HEK293 (cell line): ENCODE measurements at regions not wholly inside any gene's neighbourhood (a gene's known extent, or its start where the extent isn't known, plus 50 kb on each side); places are given as distances from the start of the nearest gene placed in this dataset.

Experiments
- CTCF ChIA-PET: fragments of 350-600 bp; formaldehyde crosslinking; extraction: SDS; loops from one replicate; lab custom pipeline; 2021; ENCODE audit warnings: antibody characterized with exemption; lab: Yijun Ruan, JAX
- POLR2A ChIA-PET: fragments of 300-600 bp; formaldehyde crosslinking; extraction: SDS; loops from one replicate; lab custom pipeline; 2020; ENCODE audit warnings: antibody characterized with exemption, inconsistent platforms; lab: Yijun Ruan, JAX
- H3K27ac ChIP-seq: fragments of 200-500 bp; sonication (Bioruptor generic); 2 replicates; pipeline ENCODE4 v1.5.1; 2014; ENCODE audit warnings: low read depth, low read length, control low read depth, inconsistent platforms; ENCODE audit errors: extremely low read depth
- H3K36me3 ChIP-seq, 2 experiments: fragments of 200-500 bp in 1 of 2; sonication (Bioruptor generic) in 1 of 2; 1 replicate in 1 of 2; 2 replicates in 1 of 2; pipeline ENCODE4 v1.5.1; 2014 to 2017; ENCODE audit warnings: inconsistent platforms in 2 of 2, low read length in 2 of 2; ENCODE audit not compliant: control insufficient read depth in 2 of 2, insufficient read depth in 1 of 2
- H3K4me1 ChIP-seq: fragments of 200-500 bp; sonication (Bioruptor generic); 2 replicates; pipeline ENCODE4 v1.5.1; 2014; ENCODE audit warnings: mild to moderate bottlenecking, low read length, inconsistent platforms; ENCODE audit not compliant: control insufficient read depth, insufficient read depth
- H3K4me3 ChIP-seq: 2 replicates; pipeline ENCODE4 v1.5.1; 2011; ENCODE audit warnings: low read depth, mild to moderate bottlenecking, control low read depth, low read length, moderate library complexity
- H3K9me3 ChIP-seq: fragments of 200-500 bp; sonication (Bioruptor generic); 2 replicates; pipeline ENCODE4 v1.5.1; 2014; ENCODE audit warnings: low read depth, low read length, inconsistent platforms; ENCODE audit not compliant: control insufficient read depth, insufficient read depth
- ZFP69B ChIP-seq: fragments of 450-650 bp; formaldehyde crosslinking; IDR thresholded peaks from 2 replicates; pipeline ENCODE4 v1.5.1; 2016; ENCODE audit warnings: missing biosample characterization, missing genetic modification characterization
- ZNF112 ChIP-seq: fragments of 450-650 bp; formaldehyde crosslinking; IDR thresholded peaks from 2 replicates; pipeline ENCODE4 v1.5.0; 2017; ENCODE audit warnings: missing biosample characterization, missing genetic modification characterization
- ZNF133 ChIP-seq: fragments of 450-650 bp; formaldehyde crosslinking; IDR thresholded peaks from 2 replicates; pipeline ENCODE4 v1.5.1; 2016; ENCODE audit warnings: missing biosample characterization, missing genetic modification characterization
- ZNF16 ChIP-seq: fragments of 450-650 bp; formaldehyde crosslinking; IDR thresholded peaks from 2 replicates; pipeline ENCODE4 v1.5.1; 2016; ENCODE audit warnings: low read depth, missing biosample characterization, missing genetic modification characterization
- ZNF184 ChIP-seq: fragments of 450-650 bp; IDR thresholded peaks from 2 replicates; pipeline ENCODE4 v1.5.1; 2018; ENCODE audit warnings: missing biosample characterization, mild to moderate bottlenecking, missing genetic modification characterization
- ZNF335 ChIP-seq: fragments of 450-650 bp; formaldehyde crosslinking; conservative IDR thresholded peaks from 2 replicates; pipeline ENCODE4 v1.5.1; 2016; ENCODE audit warnings: missing biosample characterization, missing genetic modification characterization
- ZNF48 ChIP-seq: fragments of 450-650 bp; formaldehyde crosslinking; IDR thresholded peaks from 2 replicates; pipeline ENCODE4 v1.5.1; 2016; ENCODE audit warnings: missing biosample characterization, missing genetic modification characterization
- ZNF623 ChIP-seq: fragments of 450-650 bp; formaldehyde crosslinking; IDR thresholded peaks from 2 replicates; pipeline ENCODE4 v1.5.1; 2016; ENCODE audit warnings: missing biosample characterization, missing genetic modification characterization
- ZNF747 ChIP-seq: fragments of 450-650 bp; formaldehyde crosslinking; IDR thresholded peaks from 2 replicates; pipeline ENCODE4 v1.5.1; 2016; ENCODE audit warnings: missing biosample characterization, missing genetic modification characterization
- ZNF830 ChIP-seq: fragments of 450-650 bp; IDR thresholded peaks from 2 replicates; pipeline ENCODE4 v1.5.0; 2018; ENCODE audit warnings: missing biosample characterization, missing genetic modification characterization, low read depth, mild to moderate bottlenecking, moderate library complexity
- ZNF837 ChIP-seq: fragments of 450-650 bp; formaldehyde crosslinking; IDR thresholded peaks from 2 replicates; pipeline ENCODE4 v1.5.1; 2016; ENCODE audit warnings: missing biosample characterization, missing genetic modification characterization
- TF ChIP-seq, protein P1 (sequence below): fragments of 450-650 bp; formaldehyde crosslinking; IDR thresholded peaks from 2 replicates; pipeline ENCODE4 v1.5.1; 2017; ENCODE audit warnings: missing biosample characterization, missing genetic modification characterization
- TF ChIP-seq, protein P2 (sequence below): fragments of 450-650 bp; formaldehyde crosslinking; IDR thresholded peaks from 2 replicates; pipeline ENCODE4 v1.5.1; 2016; ENCODE audit warnings: missing biosample characterization, missing genetic modification characterization
- TF ChIP-seq, protein P3 (sequence below): fragments of 450-650 bp; formaldehyde crosslinking; IDR thresholded peaks from 2 replicates; pipeline ENCODE4 v1.5.1; 2016; ENCODE audit warnings: missing biosample characterization, missing genetic modification characterization
- TF ChIP-seq, protein P4 (sequence below): fragments of 450-650 bp; formaldehyde crosslinking; IDR thresholded peaks from 2 replicates; pipeline ENCODE4 v1.5.1; 2017; ENCODE audit warnings: missing biosample characterization, missing genetic modification characterization
- TF ChIP-seq, protein P5 (sequence below): fragments of 450-650 bp; formaldehyde crosslinking; IDR thresholded peaks from 2 replicates; pipeline ENCODE4; 2016; ENCODE audit warnings: missing biosample characterization, missing genetic modification characterization
- TF ChIP-seq, protein P6 (sequence below): fragments of 450-650 bp; formaldehyde crosslinking; IDR thresholded peaks from 2 replicates; pipeline ENCODE4 v1.5.1; 2016; ENCODE audit warnings: missing biosample characterization, missing genetic modification characterization
- TF ChIP-seq, protein P7 (sequence below): fragments of 450-650 bp; formaldehyde crosslinking; conservative IDR thresholded peaks from 2 replicates; pipeline ENCODE4 v1.5.1; 2016; ENCODE audit warnings: low read depth, missing biosample characterization, missing genetic modification characterization
- TF ChIP-seq, protein P8 (sequence below): fragments of 450-650 bp; formaldehyde crosslinking; IDR thresholded peaks from 2 replicates; pipeline ENCODE4 v1.5.1; 2016; ENCODE audit warnings: missing biosample characterization, missing genetic modification characterization

DNA sequence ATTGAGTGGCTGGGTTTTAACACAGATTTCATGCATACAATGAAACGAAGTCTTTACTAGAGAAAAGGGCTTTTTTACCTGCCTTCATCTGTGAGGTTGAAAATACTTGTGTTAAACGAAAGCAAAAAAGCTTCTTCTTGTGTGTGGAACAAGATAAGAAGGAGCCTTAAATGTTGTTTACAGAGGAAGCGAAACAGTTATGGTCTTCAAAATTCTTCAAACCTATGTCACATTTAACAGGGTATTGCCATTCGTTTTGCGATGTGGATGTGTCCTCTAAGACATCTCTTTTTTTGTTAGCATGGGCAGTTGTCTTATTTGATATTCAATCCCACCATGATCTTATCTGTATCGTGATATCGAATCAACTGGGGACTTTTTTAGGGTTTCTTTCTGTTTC is 532.6 kb downstream of the TMEM182 start:
- CTCF ChIA-PET: no interaction called here
- H3K27ac ChIP-seq: no peak overlapping the region
- POLR2A ChIA-PET: no interaction called here
- no peaks in the 10 kb centered on the region for H3K9me3 ChIP-seq
- TF ChIP-seq ZNF133 (tag by site-specific recombination): no peak
- TF ChIP-seq, protein P1, sequence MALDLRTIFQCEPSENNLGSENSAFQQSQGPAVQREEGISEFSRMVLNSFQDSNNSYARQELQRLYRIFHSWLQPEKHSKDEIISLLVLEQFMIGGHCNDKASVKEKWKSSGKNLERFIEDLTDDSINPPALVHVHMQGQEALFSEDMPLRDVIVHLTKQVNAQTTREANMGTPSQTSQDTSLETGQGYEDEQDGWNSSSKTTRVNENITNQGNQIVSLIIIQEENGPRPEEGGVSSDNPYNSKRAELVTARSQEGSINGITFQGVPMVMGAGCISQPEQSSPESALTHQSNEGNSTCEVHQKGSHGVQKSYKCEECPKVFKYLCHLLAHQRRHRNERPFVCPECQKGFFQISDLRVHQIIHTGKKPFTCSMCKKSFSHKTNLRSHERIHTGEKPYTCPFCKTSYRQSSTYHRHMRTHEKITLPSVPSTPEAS (tag by site-specific recombination): no peak
- TF ChIP-seq, protein P2, sequence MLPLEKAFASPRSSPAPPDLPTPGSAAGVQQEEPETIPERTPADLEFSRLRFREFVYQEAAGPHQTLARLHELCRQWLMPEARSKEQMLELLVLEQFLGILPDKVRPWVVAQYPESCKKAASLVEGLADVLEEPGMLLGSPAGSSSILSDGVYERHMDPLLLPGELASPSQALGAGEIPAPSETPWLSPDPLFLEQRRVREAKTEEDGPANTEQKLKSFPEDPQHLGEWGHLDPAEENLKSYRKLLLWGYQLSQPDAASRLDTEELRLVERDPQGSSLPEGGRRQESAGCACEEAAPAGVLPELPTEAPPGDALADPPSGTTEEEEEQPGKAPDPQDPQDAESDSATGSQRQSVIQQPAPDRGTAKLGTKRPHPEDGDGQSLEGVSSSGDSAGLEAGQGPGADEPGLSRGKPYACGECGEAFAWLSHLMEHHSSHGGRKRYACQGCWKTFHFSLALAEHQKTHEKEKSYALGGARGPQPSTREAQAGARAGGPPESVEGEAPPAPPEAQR (tag by site-specific recombination): no peak
- no peak for TF ChIP-seq ZFP69B (tag by site-specific recombination)
- TF ChIP-seq, protein P3, sequence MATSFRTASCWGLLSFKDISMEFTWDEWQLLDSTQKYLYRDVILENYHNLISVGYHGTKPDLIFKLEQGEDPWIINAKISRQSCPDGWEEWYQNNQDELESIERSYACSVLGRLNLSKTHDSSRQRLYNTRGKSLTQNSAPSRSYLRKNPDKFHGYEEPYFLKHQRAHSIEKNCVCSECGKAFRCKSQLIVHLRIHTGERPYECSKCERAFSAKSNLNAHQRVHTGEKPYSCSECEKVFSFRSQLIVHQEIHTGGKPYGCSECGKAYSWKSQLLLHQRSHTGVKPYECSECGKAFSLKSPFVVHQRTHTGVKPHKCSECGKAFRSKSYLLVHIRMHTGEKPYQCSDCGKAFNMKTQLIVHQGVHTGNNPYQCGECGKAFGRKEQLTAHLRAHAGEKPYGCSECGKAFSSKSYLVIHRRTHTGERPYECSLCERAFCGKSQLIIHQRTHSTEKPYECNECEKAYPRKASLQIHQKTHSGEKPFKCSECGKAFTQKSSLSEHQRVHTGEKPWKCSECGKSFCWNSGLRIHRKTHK (tag by site-specific recombination): no peak
- no peak for TF ChIP-seq ZNF48
- TF ChIP-seq ZNF830 (tag by site-specific recombination): no peak
- TF ChIP-seq, protein P4, sequence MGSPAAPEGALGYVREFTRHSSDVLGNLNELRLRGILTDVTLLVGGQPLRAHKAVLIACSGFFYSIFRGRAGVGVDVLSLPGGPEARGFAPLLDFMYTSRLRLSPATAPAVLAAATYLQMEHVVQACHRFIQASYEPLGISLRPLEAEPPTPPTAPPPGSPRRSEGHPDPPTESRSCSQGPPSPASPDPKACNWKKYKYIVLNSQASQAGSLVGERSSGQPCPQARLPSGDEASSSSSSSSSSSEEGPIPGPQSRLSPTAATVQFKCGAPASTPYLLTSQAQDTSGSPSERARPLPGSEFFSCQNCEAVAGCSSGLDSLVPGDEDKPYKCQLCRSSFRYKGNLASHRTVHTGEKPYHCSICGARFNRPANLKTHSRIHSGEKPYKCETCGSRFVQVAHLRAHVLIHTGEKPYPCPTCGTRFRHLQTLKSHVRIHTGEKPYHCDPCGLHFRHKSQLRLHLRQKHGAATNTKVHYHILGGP (tag by site-specific recombination): no peak
- no peak for TF ChIP-seq ZNF747
- TF ChIP-seq ZNF16 (tag by site-specific recombination): no peak
- TF ChIP-seq ZNF112 (tag by site-specific recombination): no peak
- TF ChIP-seq ZNF184 (tag by site-specific recombination): no peak
- TF ChIP-seq, protein P5, sequence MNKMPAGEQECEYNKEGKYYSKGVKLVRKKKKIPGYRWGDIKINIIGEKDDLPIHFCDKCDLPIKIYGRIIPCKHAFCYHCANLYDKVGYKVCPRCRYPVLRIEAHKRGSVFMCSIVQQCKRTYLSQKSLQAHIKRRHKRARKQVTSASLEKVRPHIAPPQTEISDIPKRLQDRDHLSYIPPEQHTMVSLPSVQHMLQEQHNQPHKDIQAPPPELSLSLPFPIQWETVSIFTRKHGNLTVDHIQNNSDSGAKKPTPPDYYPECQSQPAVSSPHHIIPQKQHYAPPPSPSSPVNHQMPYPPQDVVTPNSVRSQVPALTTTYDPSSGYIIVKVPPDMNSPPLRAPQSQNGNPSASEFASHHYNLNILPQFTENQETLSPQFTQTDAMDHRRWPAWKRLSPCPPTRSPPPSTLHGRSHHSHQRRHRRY (tag by site-specific recombination): no peak
- TF ChIP-seq, protein P6, sequence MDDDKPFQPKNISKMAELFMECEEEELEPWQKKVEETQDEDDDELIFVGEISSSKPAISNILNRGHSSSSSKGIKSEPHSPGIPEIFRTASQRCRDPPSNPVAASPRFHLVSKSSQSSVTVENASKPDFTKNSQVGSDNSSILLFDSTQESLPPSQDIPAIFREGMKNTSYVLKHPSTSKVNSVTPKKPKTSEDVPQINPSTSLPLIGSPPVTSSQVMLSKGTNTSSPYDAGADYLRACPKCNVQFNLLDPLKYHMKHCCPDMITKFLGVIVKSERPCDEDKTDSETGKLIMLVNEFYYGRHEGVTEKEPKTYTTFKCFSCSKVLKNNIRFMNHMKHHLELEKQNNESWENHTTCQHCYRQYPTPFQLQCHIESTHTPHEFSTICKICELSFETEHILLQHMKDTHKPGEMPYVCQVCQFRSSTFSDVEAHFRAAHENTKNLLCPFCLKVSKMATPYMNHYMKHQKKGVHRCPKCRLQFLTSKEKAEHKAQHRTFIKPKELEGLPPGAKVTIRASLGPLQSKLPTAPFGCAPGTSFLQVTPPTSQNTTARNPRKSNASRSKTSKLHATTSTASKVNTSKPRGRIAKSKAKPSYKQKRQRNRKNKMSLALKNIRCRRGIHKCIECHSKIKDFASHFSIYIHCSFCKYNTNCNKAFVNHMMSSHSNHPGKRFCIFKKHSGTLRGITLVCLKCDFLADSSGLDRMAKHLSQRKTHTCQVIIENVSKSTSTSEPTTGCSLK (tag by site-specific recombination): no peak
- TF ChIP-seq, protein P7, sequence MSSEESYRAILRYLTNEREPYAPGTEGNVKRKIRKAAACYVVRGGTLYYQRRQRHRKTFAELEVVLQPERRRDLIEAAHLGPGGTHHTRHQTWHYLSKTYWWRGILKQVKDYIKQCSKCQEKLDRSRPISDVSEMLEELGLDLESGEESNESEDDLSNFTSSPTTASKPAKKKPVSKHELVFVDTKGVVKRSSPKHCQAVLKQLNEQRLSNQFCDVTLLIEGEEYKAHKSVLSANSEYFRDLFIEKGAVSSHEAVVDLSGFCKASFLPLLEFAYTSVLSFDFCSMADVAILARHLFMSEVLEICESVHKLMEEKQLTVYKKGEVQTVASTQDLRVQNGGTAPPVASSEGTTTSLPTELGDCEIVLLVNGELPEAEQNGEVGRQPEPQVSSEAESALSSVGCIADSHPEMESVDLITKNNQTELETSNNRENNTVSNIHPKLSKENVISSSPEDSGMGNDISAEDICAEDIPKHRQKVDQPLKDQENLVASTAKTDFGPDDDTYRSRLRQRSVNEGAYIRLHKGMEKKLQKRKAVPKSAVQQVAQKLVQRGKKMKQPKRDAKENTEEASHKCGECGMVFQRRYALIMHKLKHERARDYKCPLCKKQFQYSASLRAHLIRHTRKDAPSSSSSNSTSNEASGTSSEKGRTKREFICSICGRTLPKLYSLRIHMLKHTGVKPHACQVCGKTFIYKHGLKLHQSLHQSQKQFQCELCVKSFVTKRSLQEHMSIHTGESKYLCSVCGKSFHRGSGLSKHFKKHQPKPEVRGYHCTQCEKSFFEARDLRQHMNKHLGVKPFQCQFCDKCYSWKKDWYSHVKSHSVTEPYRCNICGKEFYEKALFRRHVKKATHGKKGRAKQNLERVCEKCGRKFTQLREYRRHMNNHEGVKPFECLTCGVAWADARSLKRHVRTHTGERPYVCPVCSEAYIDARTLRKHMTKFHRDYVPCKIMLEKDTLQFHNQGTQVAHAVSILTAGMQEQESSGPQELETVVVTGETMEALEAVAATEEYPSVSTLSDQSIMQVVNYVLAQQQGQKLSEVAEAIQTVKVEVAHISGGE (tag by site-specific recombination): no peak
- TF ChIP-seq, protein P8, sequence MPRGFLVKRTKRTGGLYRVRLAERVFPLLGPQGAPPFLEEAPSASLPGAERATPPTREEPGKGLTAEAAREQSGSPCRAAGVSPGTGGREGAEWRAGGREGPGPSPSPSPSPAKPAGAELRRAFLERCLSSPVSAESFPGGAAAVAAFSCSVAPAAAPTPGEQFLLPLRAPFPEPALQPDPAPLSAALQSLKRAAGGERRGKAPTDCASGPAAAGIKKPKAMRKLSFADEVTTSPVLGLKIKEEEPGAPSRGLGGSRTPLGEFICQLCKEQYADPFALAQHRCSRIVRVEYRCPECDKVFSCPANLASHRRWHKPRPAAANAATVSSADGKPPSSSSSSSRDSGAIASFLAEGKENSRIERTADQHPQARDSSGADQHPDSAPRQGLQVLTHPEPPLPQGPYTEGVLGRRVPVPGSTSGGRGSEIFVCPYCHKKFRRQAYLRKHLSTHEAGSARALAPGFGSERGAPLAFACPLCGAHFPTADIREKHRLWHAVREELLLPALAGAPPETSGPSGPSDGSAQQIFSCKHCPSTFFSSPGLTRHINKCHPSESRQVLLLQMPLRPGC (tag by site-specific recombination): no peak
- no peak for TF ChIP-seq ZNF335
- TF ChIP-seq ZNF623 (tag by site-specific recombination): no peak
- no peak for TF ChIP-seq ZNF837 (tag by site-specific recombination)
- no peak overlapping the region for H3K4me3 ChIP-seq
- H3K4me1 ChIP-seq: no peaks in the 10 kb centered on the region
- H3K36me3 ChIP-seq: no peaks in the 10 kb centered on the region
